Astrocyte of the cerebellum (primary cell): ENCODE measurements at regions not wholly inside any gene's neighbourhood (a gene's known extent, or its start where the extent isn't known, plus 50 kb on each side); places are given as distances from the start of the nearest gene placed in this dataset.
"Not testable (repeated sequence)": the region's sequence is repeated elsewhere in the genome, so short reads cannot be mapped to it uniquely, and the experiment has no call there.

Experiments
- DNase-seq: peaks from one replicate; pipeline ENCODE4 v3.0.0-alpha.2; 2011; ENCODE audit warnings: low read depth
- H3K4me3 ChIP-seq: 2 replicates; pipeline ENCODE4 v1.5.1; 2011; ENCODE audit warnings: mild to moderate bottlenecking, low read depth, low read length, moderate library complexity
- in situ Hi-C: cut with HindIII; loops from 2 replicates; pipeline ENCODE4 v1.10.0; 2017; ENCODE audit warnings: low sequenced_read_pairs
- TF ChIP-seq, protein P1 (sequence below): IDR thresholded peaks from 2 replicates; pipeline ENCODE4 v1.5.1; 2012; ENCODE audit warnings: low read length, low read depth, moderate library complexity, mild to moderate bottlenecking; ENCODE audit errors: missing control alignments

DNA sequence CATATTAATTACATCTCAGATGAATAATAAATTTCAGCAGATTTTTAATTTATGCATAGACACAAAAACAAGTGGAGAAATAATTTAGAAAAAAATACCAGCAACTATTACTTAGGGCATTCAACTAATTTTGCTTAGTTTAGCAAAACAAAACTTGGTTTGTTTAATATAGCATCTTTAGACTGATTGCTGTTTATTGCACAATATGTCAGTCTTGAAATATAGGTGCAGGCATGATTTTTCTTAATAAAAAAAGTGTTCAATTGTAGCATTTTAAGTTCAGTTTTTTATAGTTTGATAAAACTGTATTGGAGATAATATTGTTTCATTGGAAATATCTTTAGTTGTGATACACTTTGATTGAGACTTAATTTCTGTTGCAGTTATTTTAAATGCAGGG, 161.2 kb upstream of the KCNH8 start:
- DNase-seq = no peak
- H3K4me3 ChIP-seq = no peak overlapping the region
- TF ChIP-seq, protein P1, sequence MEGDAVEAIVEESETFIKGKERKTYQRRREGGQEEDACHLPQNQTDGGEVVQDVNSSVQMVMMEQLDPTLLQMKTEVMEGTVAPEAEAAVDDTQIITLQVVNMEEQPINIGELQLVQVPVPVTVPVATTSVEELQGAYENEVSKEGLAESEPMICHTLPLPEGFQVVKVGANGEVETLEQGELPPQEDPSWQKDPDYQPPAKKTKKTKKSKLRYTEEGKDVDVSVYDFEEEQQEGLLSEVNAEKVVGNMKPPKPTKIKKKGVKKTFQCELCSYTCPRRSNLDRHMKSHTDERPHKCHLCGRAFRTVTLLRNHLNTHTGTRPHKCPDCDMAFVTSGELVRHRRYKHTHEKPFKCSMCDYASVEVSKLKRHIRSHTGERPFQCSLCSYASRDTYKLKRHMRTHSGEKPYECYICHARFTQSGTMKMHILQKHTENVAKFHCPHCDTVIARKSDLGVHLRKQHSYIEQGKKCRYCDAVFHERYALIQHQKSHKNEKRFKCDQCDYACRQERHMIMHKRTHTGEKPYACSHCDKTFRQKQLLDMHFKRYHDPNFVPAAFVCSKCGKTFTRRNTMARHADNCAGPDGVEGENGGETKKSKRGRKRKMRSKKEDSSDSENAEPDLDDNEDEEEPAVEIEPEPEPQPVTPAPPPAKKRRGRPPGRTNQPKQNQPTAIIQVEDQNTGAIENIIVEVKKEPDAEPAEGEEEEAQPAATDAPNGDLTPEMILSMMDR = no peak
- in situ Hi-C loops = no loop called here

- in situ Hi-C loops = no loop called here
These were observed 165.4 kb upstream of the KCNH8 start for GRCh38 chr3:18982920-18983319.

GRCh38 chr3:18976102-18976501, 172.2 kb upstream of the KCNH8 start:
- DNase-seq, H3K4me3 ChIP-seq, in situ Hi-C loops: not testable (repeated sequence)

More at GRCh38 chr3:18982920-18983319, 165.4 kb upstream of the KCNH8 start:
- no peak for DNase-seq
- TF ChIP-seq, protein P1 = no peak
- H3K4me3 ChIP-seq = no peak overlapping the region

DNA sequence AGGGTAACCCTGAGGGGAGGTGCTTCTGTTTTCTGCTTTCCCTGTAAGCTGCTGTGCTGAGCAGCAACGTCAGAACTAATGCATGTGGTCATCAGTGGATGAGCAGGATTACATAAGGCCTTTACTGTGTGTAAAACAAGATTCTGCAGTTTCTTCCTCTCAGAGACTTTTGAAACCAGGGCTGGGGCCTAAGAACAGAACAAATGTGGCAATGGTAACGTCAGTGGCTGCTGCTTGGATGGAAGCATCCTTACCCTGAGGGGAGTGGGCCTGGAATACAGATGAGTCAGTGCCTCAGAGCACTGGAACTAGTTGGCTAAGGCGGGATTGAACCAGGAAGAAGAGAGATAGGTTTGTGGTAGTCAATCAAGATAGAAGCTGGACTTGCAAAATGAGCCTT, 180.2 kb upstream of the KCNH8 start:
- TF ChIP-seq, protein P1 = no peak
- DNase-seq = no peak
- no peak overlapping the region for H3K4me3 ChIP-seq
- in situ Hi-C loops = no loop called here

DNA sequence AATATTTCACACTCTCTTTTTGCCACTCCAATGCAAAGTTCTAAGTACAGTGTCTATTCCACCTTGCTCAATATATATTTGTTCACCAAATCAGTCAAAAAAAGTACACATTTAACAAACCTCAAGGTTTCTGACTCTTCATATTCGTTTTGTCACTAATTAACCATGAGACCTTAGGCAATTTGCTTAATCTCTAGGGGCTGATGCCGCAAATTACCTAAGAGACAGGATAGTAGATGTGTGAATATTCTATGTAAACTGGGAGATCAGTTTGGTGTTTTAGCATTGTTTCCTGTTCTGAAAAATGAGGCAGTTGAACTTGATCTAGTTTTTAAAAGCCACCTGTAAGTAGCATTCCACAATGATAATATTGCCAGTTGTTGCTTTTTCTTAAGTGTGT, 182.5 kb upstream of the KCNH8 start:
- H3K4me3 ChIP-seq = no peak overlapping the region
- in situ Hi-C loops = no loop called here
- TF ChIP-seq, protein P1 = no peak
- DNase-seq = no peak

- in situ Hi-C loops = no loop called here
- no peak overlapping the region for H3K4me3 ChIP-seq
- TF ChIP-seq, protein P1 = no peak
- no peak for DNase-seq
These were observed 183.7 kb upstream of the KCNH8 start for GRCh38 chr3:18964640-18965039.

GRCh38 chr3:18951333-18951732, 197.0 kb upstream of the KCNH8 start:
- in situ Hi-C loops = no loop called here
- TF ChIP-seq, protein P1 = no peak
- DNase-seq = no peak
- no peak overlapping the region for H3K4me3 ChIP-seq
